IMR-90 (cell line): ENCODE measurements at regions not wholly inside any gene's neighbourhood (a gene's known extent, or its start where the extent isn't known, plus 50 kb on each side); places are given as distances from the start of the nearest gene placed in this dataset.

Experiments used
- ATAC-seq: fragments of 200-7000 bp; cut with Tn5 transposase; 2 replicates; pipeline ENCODE4 v1.9.1; 2020; ENCODE audit warnings: low read depth, mild to moderate bottlenecking, moderate library complexity
- BruUV-seq: library from RNA; stranded (reverse); fragments of 400-500 nt; replicated peaks from 2 replicates; lab custom pipeline; 2021; lab: Mats Ljungman, UMichigan
- CTCF ChIA-PET: fragments of 300-600 bp; formaldehyde crosslinking; extraction: SDS; loops from one replicate; lab custom pipeline; 2021; ENCODE audit warnings: antibody characterized with exemption; lab: Yijun Ruan, JAX
- POLR2A ChIA-PET: fragments of 300-600 bp; sonication (Branson Sonifier 250); formaldehyde crosslinking; loops from one replicate; lab custom pipeline; 2022; ENCODE audit warnings: antibody characterized with exemption; ENCODE audit not compliant: unreplicated experiment; lab: Charles Lee
- DNase-seq: peaks from one replicate; pipeline ENCODE4 v3.0.0; 2013
- H2AFZ ChIP-seq: replicated peaks from 2 replicates; pipeline ENCODE3; 2013; ENCODE audit warnings: low read length, mild to moderate bottlenecking; ENCODE audit not compliant: poor library complexity
- H2AK5ac ChIP-seq: 2 replicates; pipeline ENCODE4 v1.6.1; 2013; ENCODE audit warnings: low read depth, low read length, inconsistent platforms
- H2AK9ac ChIP-seq: replicated peaks from 2 replicates; pipeline ENCODE3; 2013; ENCODE audit warnings: mild to moderate bottlenecking, low read depth, low read length, moderate library complexity; ENCODE audit not compliant: poor library complexity
- H2BK120ac ChIP-seq: 2 replicates; pipeline ENCODE4 v1.6.1; 2013; ENCODE audit warnings: low read depth, low read length, inconsistent platforms
- H2BK15ac ChIP-seq: 3 replicates; pipeline ENCODE4 v1.6.1; 2013; ENCODE audit warnings: low read depth, low read length, inconsistent platforms
- H2BK20ac ChIP-seq: 2 replicates; pipeline ENCODE4 v1.6.1; 2013; ENCODE audit warnings: low read depth, mild to moderate bottlenecking, inconsistent platforms, low read length, moderate library complexity
- H2BK5ac ChIP-seq: 2 replicates; pipeline ENCODE4 v1.6.1; 2013; ENCODE audit warnings: mild to moderate bottlenecking, low read depth, low read length, inconsistent platforms; ENCODE audit not compliant: poor library complexity, severe bottlenecking
- H3K14ac ChIP-seq: replicated peaks from 2 replicates; pipeline ENCODE4 v1.6.1; 2013; ENCODE audit warnings: low read depth, low read length, inconsistent platforms
- H3K18ac ChIP-seq: 2 replicates; pipeline ENCODE4 v1.6.1; 2013; ENCODE audit warnings: low read depth, low read length, control low read depth
- H3K23ac ChIP-seq: 2 replicates; pipeline ENCODE4 v1.6.1; 2013; ENCODE audit warnings: low read depth, low read length, inconsistent platforms
- H3K27ac ChIP-seq: 2 replicates; pipeline ENCODE4 v1.5.1; 2013; ENCODE audit warnings: mild to moderate bottlenecking, control low read depth, low read length; ENCODE audit not compliant: insufficient read depth
- H3K27me3 ChIP-seq: 2 replicates; pipeline ENCODE4 v1.6.1; 2013; ENCODE audit warnings: low read length; ENCODE audit not compliant: control insufficient read depth, insufficient read depth
- H3K36me3 ChIP-seq: 2 replicates; pipeline ENCODE4 v1.6.1; 2013; ENCODE audit warnings: low read length, mixed read lengths; ENCODE audit not compliant: control insufficient read depth, insufficient read depth
- H3K4ac ChIP-seq: 2 replicates; pipeline ENCODE4 v1.6.1; 2013; ENCODE audit warnings: low read depth, low read length, inconsistent platforms
- H3K4me1 ChIP-seq: 2 replicates; pipeline ENCODE4 v1.6.1; 2013; ENCODE audit warnings: low read length, mixed read lengths; ENCODE audit not compliant: control insufficient read depth, insufficient read depth
- H3K4me2 ChIP-seq: 2 replicates; pipeline ENCODE4 v1.6.1; 2013; ENCODE audit warnings: low read depth, mild to moderate bottlenecking, control low read depth, low read length, moderate library complexity
- H3K4me3 ChIP-seq: 2 replicates; pipeline ENCODE4 v1.5.1; 2013; ENCODE audit warnings: low read depth, mild to moderate bottlenecking, control low read depth, low read length, moderate library complexity; ENCODE audit not compliant: insufficient read depth
- H3K56ac ChIP-seq: 2 replicates; pipeline ENCODE4 v1.6.1; 2013; ENCODE audit warnings: low read length, inconsistent platforms; ENCODE audit not compliant: insufficient read depth; ENCODE audit errors: extremely low read depth
- H3K79me1 ChIP-seq, 2 experiments: 2 replicates each; pipeline ENCODE4 v1.6.1; 2013; ENCODE audit warnings: low read length in 2 of 2, inconsistent platforms in 1 of 2, low read depth in 1 of 2
- H3K9ac ChIP-seq: 2 replicates; pipeline ENCODE4 v1.6.1; 2013; ENCODE audit warnings: low read depth, low read length, control low read depth
- H3K9me1 ChIP-seq: 2 replicates; pipeline ENCODE4 v1.6.1; 2013; ENCODE audit warnings: low read length, inconsistent platforms; ENCODE audit not compliant: insufficient read depth
- H3K9me3 ChIP-seq: 2 replicates; pipeline ENCODE4 v1.6.1; 2013; ENCODE audit warnings: low read length; ENCODE audit not compliant: control insufficient read depth, insufficient read depth
- H4K20me1 ChIP-seq: 2 replicates; pipeline ENCODE4 v1.6.1; 2013; ENCODE audit warnings: low read length, inconsistent platforms; ENCODE audit not compliant: insufficient read depth
- H4K5ac ChIP-seq: 2 replicates; pipeline ENCODE4 v1.6.1; 2013; ENCODE audit warnings: mild to moderate bottlenecking, low read depth, low read length, control low read depth
- H4K8ac ChIP-seq, 2 experiments: 2 replicates each; pipeline ENCODE4 v1.6.1; 2013; ENCODE audit warnings: low read depth in 2 of 2, low read length in 2 of 2, control low read depth in 1 of 2, inconsistent platforms in 1 of 2
- H4K91ac ChIP-seq: 2 replicates; pipeline ENCODE4 v1.6.1; 2013; ENCODE audit warnings: low read depth, low read length, inconsistent platforms; ENCODE audit not compliant: insufficient read depth
- BHLHE40 ChIP-seq: fragments of 150-350 bp; IDR thresholded peaks from 2 replicates; pipeline ENCODE4 v1.6.1; 2016; ENCODE audit warnings: mild to moderate bottlenecking, low read depth, low read length
- CEBPB ChIP-seq: IDR thresholded peaks from 2 replicates; pipeline ENCODE4 v1.6.1; 2012; ENCODE audit warnings: low read depth, low read length, improper control_type of control experiment
- CHD1 ChIP-seq: IDR thresholded peaks from 2 replicates; pipeline ENCODE4 v1.6.1; 2012; ENCODE audit warnings: low read depth, low read length, improper control_type of control experiment
- FOS ChIP-seq: fragments of 150-350 bp; IDR thresholded peaks from 2 replicates; pipeline ENCODE4 v1.6.1; 2016; ENCODE audit warnings: low read depth, low read length
- MAFK ChIP-seq: IDR thresholded peaks from 2 replicates; pipeline ENCODE4 v1.6.1; 2012; ENCODE audit warnings: low read depth, low read length, improper control_type of control experiment
- MAZ ChIP-seq: IDR thresholded peaks from 2 replicates; pipeline ENCODE4 v1.6.1; 2012; ENCODE audit warnings: low read depth, mild to moderate bottlenecking, low read length, improper control_type of control experiment, moderate library complexity, borderline replicate concordance
- MXI1 ChIP-seq: IDR thresholded peaks from 2 replicates; pipeline ENCODE4 v1.6.1; 2012; ENCODE audit warnings: low read depth, mild to moderate bottlenecking, low read length, moderate library complexity, borderline replicate concordance
- NFE2L2 ChIP-seq: fragments of 150-350 bp; IDR thresholded peaks from 2 replicates; pipeline ENCODE4 v1.6.1; 2016; ENCODE audit warnings: low read depth, mild to moderate bottlenecking, low read length
- RAD21 ChIP-seq: IDR thresholded peaks from 2 replicates; pipeline ENCODE4 v1.6.1; 2012; ENCODE audit warnings: low read length, improper control_type of control experiment
- RCOR1 ChIP-seq: IDR thresholded peaks from 2 replicates; pipeline ENCODE4 v1.6.1; 2012; ENCODE audit warnings: mild to moderate bottlenecking, low read length, improper control_type of control experiment; ENCODE audit not compliant: insufficient replicate concordance
- USF2 ChIP-seq: fragments of 150-350 bp; IDR thresholded peaks from 2 replicates; pipeline ENCODE4 v1.6.1; 2017; ENCODE audit warnings: mild to moderate bottlenecking, antibody characterized with exemption, low read length, low read depth
- WGBS, 2 experiments: methylation state at CpG; one replicate each; pipeline versions ENCODE4 v1.1.5 to v1.1.7; 2013; ENCODE audit warnings: missing lambda C conversion rate in 2 of 2; ENCODE audit not compliant: insufficient read length in 1 of 2; ENCODE audit errors: extremely low coverage in 2 of 2; 5-methylcytosine and 5-hydroxymethylcytosine counted together
- dilution Hi-C: fragments of 300-500 bp; cut with HindIII; formaldehyde crosslinking; loops from one replicate; pipeline ENCODE4 v1.14.3; 2018; ENCODE audit warnings: low sequenced_read_pairs; ENCODE audit not compliant: unreplicated experiment
- in situ Hi-C: fragments of 300-500 bp; cut with MboI; formaldehyde crosslinking; loops from 3 replicates; pipeline ENCODE4 v1.14.3; 2019; ENCODE audit warnings: low sequenced_read_pairs, inconsistent platforms, mixed read lengths
- intact Hi-C: fragments of 100-400 bp; cut with micrococcal nuclease; formaldehyde crosslinking; loops from 2 replicates; pipeline ENCODE4 v1.10.0; 2022
- TF ChIP-seq, protein P1 (sequence below): conservative IDR thresholded peaks from 2 replicates; pipeline ENCODE4 v1.5.1; 2012; ENCODE audit warnings: mild to moderate bottlenecking, low read depth, low read length, improper control_type of control experiment
- TF ChIP-seq, protein P2 (sequence below): fragments of 150-350 bp; IDR thresholded peaks from 2 replicates; pipeline ENCODE4 v1.6.1; 2016; ENCODE audit warnings: low read depth, mild to moderate bottlenecking, low read length, moderate library complexity, borderline replicate concordance

- DNase-seq (no peak), ATAC-seq (no peak)
- Histone ChIP-seq H3K9ac (no peak overlapping the region), H2BK5ac (no peak overlapping the region), H3K23ac (no peak overlapping the region), H3K4me3 (no peak overlapping the region), H3K4me1 (no peaks in the 10 kb centered on the region), H3K18ac (no peak overlapping the region), H3K9me1 (no peaks in the 10 kb centered on the region), H3K79me1 (no peaks in the 10 kb centered on the region), H3K4ac (no peak overlapping the region), H4K20me1 (no peaks in the 10 kb centered on the region), H2BK20ac (no peak overlapping the region), H3K36me3 (no peaks in the 10 kb centered on the region), H4K91ac (no peak overlapping the region), H3K27ac (no peak overlapping the region), H3K56ac (no peak overlapping the region), H2AK9ac (no peak overlapping the region), H4K5ac (no peak overlapping the region), H2AFZ (no peak overlapping the region), H4K8ac (no peak overlapping the region), H2BK15ac (no peak overlapping the region), H2AK5ac (no peak overlapping the region), H3K27me3 (no peaks in the 10 kb centered on the region), H3K14ac (no peak overlapping the region), H2BK120ac (no peak overlapping the region), H3K9me3 (peaks cover 9% of the 10 kb centered on the region), H3K4me2 (no peak overlapping the region)
- dilution Hi-C loops, result no loop called here
- in situ Hi-C loops, result no loop called here
- ChIA-PET CTCF (no interaction called here), POLR2A (no interaction called here)
- BruUV-seq, result no TSS peak
- no CpG with 5 or more reads among the region's 1 CpG for WGBS, 2 experiments
- intact Hi-C loops, result no loop called here
- no peak for TF ChIP-seq RCOR1
- TF ChIP-seq FOS, result no peak
- TF ChIP-seq RAD21, result no peak
- TF ChIP-seq BHLHE40, result no peak
- no peak for TF ChIP-seq MAFK
- TF ChIP-seq CEBPB, result no peak
- no peak for TF ChIP-seq MXI1
- TF ChIP-seq, protein P1, sequence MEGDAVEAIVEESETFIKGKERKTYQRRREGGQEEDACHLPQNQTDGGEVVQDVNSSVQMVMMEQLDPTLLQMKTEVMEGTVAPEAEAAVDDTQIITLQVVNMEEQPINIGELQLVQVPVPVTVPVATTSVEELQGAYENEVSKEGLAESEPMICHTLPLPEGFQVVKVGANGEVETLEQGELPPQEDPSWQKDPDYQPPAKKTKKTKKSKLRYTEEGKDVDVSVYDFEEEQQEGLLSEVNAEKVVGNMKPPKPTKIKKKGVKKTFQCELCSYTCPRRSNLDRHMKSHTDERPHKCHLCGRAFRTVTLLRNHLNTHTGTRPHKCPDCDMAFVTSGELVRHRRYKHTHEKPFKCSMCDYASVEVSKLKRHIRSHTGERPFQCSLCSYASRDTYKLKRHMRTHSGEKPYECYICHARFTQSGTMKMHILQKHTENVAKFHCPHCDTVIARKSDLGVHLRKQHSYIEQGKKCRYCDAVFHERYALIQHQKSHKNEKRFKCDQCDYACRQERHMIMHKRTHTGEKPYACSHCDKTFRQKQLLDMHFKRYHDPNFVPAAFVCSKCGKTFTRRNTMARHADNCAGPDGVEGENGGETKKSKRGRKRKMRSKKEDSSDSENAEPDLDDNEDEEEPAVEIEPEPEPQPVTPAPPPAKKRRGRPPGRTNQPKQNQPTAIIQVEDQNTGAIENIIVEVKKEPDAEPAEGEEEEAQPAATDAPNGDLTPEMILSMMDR, result no peak
- no peak for TF ChIP-seq USF2
- TF ChIP-seq, protein P2, sequence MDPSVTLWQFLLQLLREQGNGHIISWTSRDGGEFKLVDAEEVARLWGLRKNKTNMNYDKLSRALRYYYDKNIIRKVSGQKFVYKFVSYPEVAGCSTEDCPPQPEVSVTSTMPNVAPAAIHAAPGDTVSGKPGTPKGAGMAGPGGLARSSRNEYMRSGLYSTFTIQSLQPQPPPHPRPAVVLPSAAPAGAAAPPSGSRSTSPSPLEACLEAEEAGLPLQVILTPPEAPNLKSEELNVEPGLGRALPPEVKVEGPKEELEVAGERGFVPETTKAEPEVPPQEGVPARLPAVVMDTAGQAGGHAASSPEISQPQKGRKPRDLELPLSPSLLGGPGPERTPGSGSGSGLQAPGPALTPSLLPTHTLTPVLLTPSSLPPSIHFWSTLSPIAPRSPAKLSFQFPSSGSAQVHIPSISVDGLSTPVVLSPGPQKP, result no peak
- TF ChIP-seq NFE2L2, result no peak
- TF ChIP-seq MAZ, result no peak
- TF ChIP-seq CHD1, result no peak
These were observed 437.2 kb downstream of the HINT1 start for GRCh38 chr5:130727830-130728229.
